OCI-LY1 (cell line): ENCODE measurements at regions not wholly inside any gene's neighbourhood (a gene's known extent, or its start where the extent isn't known, plus 50 kb on each side); places are given as distances from the start of the nearest gene placed in this dataset.

Source experiments
- CTCF ChIP-seq: fragments of 200-600 bp; sonication (generic), shearing (Covaris generic); IDR thresholded peaks from 2 replicates; pipeline ENCODE4 v1.5.1; 2017; ENCODE audit warnings: mild to moderate bottlenecking, antibody characterized with exemption, low read length, moderate library complexity, mixed read lengths
- EZH2 ChIP-seq: fragments of 200-600 bp; sonication (generic), shearing (Covaris generic); IDR thresholded peaks from 2 replicates; pipeline ENCODE4 v1.8.0; 2017; ENCODE audit warnings: borderline replicate concordance, mixed run types, mild to moderate bottlenecking, antibody characterized with exemption, low read length, moderate library complexity, mixed read lengths

GRCh38 chr4:15186806-15187205, 184.5 kb downstream of the CPEB2 start:
- TF ChIP-seq CTCF: no peak
- TF ChIP-seq EZH2: no peak
